ENCODE measurements at regions not wholly inside any gene's neighbourhood (a gene's known extent, or its start where the extent isn't known, plus 50 kb on each side); places are given as distances from the start of the nearest gene placed in this dataset.

DNA sequence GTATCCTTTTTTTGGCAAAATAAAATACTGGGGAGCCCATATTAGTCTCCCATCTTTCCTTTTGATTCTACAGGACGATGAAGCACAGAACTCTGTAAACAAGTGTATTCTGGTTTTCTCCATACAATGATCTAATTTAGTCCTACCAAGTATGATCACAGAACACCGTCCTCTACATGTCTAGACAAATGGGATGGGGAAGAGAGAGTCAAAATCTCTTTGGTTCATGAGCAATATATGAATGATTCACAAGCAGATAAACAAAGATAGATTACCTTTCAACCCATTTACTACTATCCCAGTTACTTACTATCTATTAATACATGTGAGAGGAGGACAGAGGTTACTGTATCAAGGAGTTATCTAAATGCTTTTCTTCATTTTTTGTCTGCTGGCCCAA lies 352.4 kb upstream of the ACVR2A start:
- Histone ChIP-seq H3K9me3 (ENCODE audit: control insufficient read depth, low read depth, low read length) (no peaks in the 10 kb centered on the region), H3K4me2 (ENCODE audit: insufficient read depth, insufficient read length, low read length) (no peak overlapping the region), H2BK120ac (ENCODE audit: low read depth, low read length, poor library complexity, severe bottlenecking) (no peak overlapping the region), H2BK5ac (ENCODE audit: insufficient read length, low read length) (no peak overlapping the region), H3K4ac (ENCODE audit: low read depth, low read length) (no peak overlapping the region), H3K23ac (ENCODE audit: insufficient read length, low read depth, low read length) (no peak overlapping the region), H3K56ac (ENCODE audit: insufficient read length, low read depth, low read length) (no peak overlapping the region), H3K23me2 (ENCODE audit: insufficient read length, low read depth, low read length, poor library complexity, severe bottlenecking) (no peaks in the 10 kb centered on the region), H3K79me2 (ENCODE audit: insufficient read depth, low read length) (no peaks in the 10 kb centered on the region), H2BK12ac (ENCODE audit: insufficient read length, low read depth, low read length) (no peak overlapping the region), H3T11ph (ENCODE audit: low read length) (no peak overlapping the region), H3K79me1 (ENCODE audit: insufficient read depth, low read depth, low read length, poor library complexity, severe bottlenecking) (no peaks in the 10 kb centered on the region), H4K8ac (replicated peaks; ENCODE audit: insufficient read length, low read depth, low read length) (no peak overlapping the region), H3K27ac (ENCODE audit: insufficient read length, low read depth, low read length) (no peak overlapping the region), H4K91ac (ENCODE audit: insufficient read length, low read depth, low read length) (no peak overlapping the region), H3K9ac (ENCODE audit: extremely low read depth, insufficient read length, low read length) (no peak overlapping the region), H2AFZ (ENCODE audit: low read length) (no peak overlapping the region), H3K14ac (ENCODE audit: insufficient read depth, low read length) (no peak overlapping the region), H2BK15ac (ENCODE audit: low read depth, low read length) (no peak overlapping the region), H4K5ac (ENCODE audit: insufficient read length, low read depth, low read length) (no peak overlapping the region), H3K4me1 (ENCODE audit: insufficient read depth, low read length) (peaks cover 5% of the 10 kb centered on the region; the same call in 1 of the 2 replicates), H2AK5ac (ENCODE audit: insufficient read length, low read length) (no peak overlapping the region), H4K20me1 (ENCODE audit: control insufficient read depth, insufficient read depth, insufficient read length) (no peaks in the 10 kb centered on the region), H3K18ac (ENCODE audit: insufficient read length, low read depth, low read length) (no peak overlapping the region), H3K27me3 (ENCODE audit: insufficient read depth, low read length) (no peaks in the 10 kb centered on the region), H2BK20ac (ENCODE audit: low read depth, low read length, poor library complexity, severe bottlenecking) (no peak overlapping the region)
- no CpG with 5 or more reads among the region's 2 CpGs for WGBS (ENCODE audit: extremely low coverage, insufficient read length, low lambda C conversion rate)
- no peaks in the 10 kb centered on the region for H3K36me3 Mint-ChIP-seq (ENCODE audit: insufficient read depth in 1 of 3, low read depth in 3 of 3)
- TF ChIP-seq, protein P1, sequence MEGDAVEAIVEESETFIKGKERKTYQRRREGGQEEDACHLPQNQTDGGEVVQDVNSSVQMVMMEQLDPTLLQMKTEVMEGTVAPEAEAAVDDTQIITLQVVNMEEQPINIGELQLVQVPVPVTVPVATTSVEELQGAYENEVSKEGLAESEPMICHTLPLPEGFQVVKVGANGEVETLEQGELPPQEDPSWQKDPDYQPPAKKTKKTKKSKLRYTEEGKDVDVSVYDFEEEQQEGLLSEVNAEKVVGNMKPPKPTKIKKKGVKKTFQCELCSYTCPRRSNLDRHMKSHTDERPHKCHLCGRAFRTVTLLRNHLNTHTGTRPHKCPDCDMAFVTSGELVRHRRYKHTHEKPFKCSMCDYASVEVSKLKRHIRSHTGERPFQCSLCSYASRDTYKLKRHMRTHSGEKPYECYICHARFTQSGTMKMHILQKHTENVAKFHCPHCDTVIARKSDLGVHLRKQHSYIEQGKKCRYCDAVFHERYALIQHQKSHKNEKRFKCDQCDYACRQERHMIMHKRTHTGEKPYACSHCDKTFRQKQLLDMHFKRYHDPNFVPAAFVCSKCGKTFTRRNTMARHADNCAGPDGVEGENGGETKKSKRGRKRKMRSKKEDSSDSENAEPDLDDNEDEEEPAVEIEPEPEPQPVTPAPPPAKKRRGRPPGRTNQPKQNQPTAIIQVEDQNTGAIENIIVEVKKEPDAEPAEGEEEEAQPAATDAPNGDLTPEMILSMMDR (conservative IDR thresholded peaks at IDR 0.05) = no peak
- H3K4me1 Mint-ChIP-seq = peaks cover 12 to 13% of the 10 kb centered on the region in 2 experiments
- no peak overlapping the region for H3K4me3 Mint-ChIP-seq
- H3K27me3 Mint-ChIP-seq (ENCODE audit: low read depth) = no peaks in the 10 kb centered on the region
- no peaks in the 10 kb centered on the region for H3K9me3 Mint-ChIP-seq
- no peak for DNase-seq
- H3K27ac Mint-ChIP-seq = no peak overlapping the region
